Stimulated activated CD4-positive, alpha-beta T cell treated with anti-CD3 and anti-CD28 coated beads, Interleukin-12 subunit alpha, Interleukin-12 subunit beta, amount 100 ng/mL, for 48 hours (primary cell): ENCODE measurements at regions not wholly inside any gene's neighbourhood (a gene's known extent, or its start where the extent isn't known, plus 50 kb on each side); places are given as distances from the start of the nearest gene placed in this dataset.

ENCODE experiments used
- DNase-seq, 3 donors: peaks; one replicate each; pipeline ENCODE4 v3.0.0-alpha.2; 2020; ENCODE audit warnings: low read depth in 2 of 3, low spot score in 1 of 3

GRCh38 chr2:19238440-19239060, 119.9 kb downstream of the OSR1 start:
- DNase-seq: no peak

- DNase-seq: no peak
These were observed 123.1 kb downstream of the OSR1 start for GRCh38 chr2:19235308-19235707.

- DNase-seq: no peak
These were observed 126.1 kb downstream of the OSR1 start for GRCh38 chr2:19232312-19232711.

- DNase-seq: no peak
These were observed 126.8 kb downstream of the OSR1 start for GRCh38 chr2:19231625-19232024.

- DNase-seq: no peak
These were observed 127.8 kb downstream of the OSR1 start for GRCh38 chr2:19230626-19231025.

GRCh38 chr2:19228715-19229114, 129.7 kb downstream of the OSR1 start:
- DNase-seq: no peak

- DNase-seq: no peak
These were observed 130.2 kb downstream of the OSR1 start for GRCh38 chr2:19228181-19228593.

GRCh38 chr2:19226871-19227270, 131.6 kb downstream of the OSR1 start:
- no peak for DNase-seq

- DNase-seq: no peak
These were observed 132.0 kb downstream of the OSR1 start for GRCh38 chr2:19226386-19226785.

GRCh38 chr2:19225931-19226330, 132.5 kb downstream of the OSR1 start:
- DNase-seq: no peak

GRCh38 chr2:19225126-19225525, 133.3 kb downstream of the OSR1 start:
- DNase-seq: no peak

GRCh38 chr2:19224486-19224885, 133.9 kb downstream of the OSR1 start:
- no peak for DNase-seq

GRCh38 chr2:19224011-19224410, 134.4 kb downstream of the OSR1 start:
- DNase-seq: no peak

- DNase-seq: no peak
These were observed 139.4 kb downstream of the OSR1 start for GRCh38 chr2:19219060-19219459.

GRCh38 chr2:19218166-19218565, 140.3 kb downstream of the OSR1 start:
- no peak for DNase-seq

GRCh38 chr2:19216676-19217602, 141.5 kb downstream of the OSR1 start:
- no peak for DNase-seq

GRCh38 chr2:19216238-19216637, 142.2 kb downstream of the OSR1 start:
- DNase-seq: no peak

- DNase-seq: peak in 1 of 3 donors; percentile 0
These were observed 143.6 kb downstream of the OSR1 start for GRCh38 chr2:19214682-19215391.

- no peak for DNase-seq
These were observed 148.7 kb downstream of the OSR1 start for GRCh38 chr2:19209575-19210341.

- DNase-seq: no peak
These were observed 149.8 kb downstream of the OSR1 start for GRCh38 chr2:19208479-19209199.
